ENCODE measurements at regions not wholly inside any gene's neighbourhood (a gene's known extent, or its start where the extent isn't known, plus 50 kb on each side); places are given as distances from the start of the nearest gene placed in this dataset.

GRCh38 chr1:192914092-192914491 is 105.3 kb downstream of the RGS2 start:
- TF ChIP-seq MYBL2 (CRISPR knock-in tag; IDR thresholded peaks at IDR 0.05) (no peak), USF2 (CRISPR knock-in tag; IDR thresholded peaks at IDR 0.05) (no peak), ETV6 (CRISPR knock-in tag; IDR thresholded peaks at IDR 0.05) (no peak), SOX15 (CRISPR knock-in tag; IDR thresholded peaks at IDR 0.05) (no peak), E2F4 (CRISPR knock-in tag; IDR thresholded peaks at IDR 0.05; ENCODE audit: borderline replicate concordance, low read depth) (no peak), ESRRA (CRISPR knock-in tag; IDR thresholded peaks at IDR 0.05; ENCODE audit: borderline replicate concordance) (no peak), ZNF281 (CRISPR knock-in tag; IDR thresholded peaks at IDR 0.05) (no peak), NR1H2 (CRISPR knock-in tag; IDR thresholded peaks at IDR 0.05) (no peak), FOXJ3 (CRISPR knock-in tag; IDR thresholded peaks at IDR 0.05; ENCODE audit: borderline replicate concordance) (no peak)
- TF ChIP-seq, protein P1, sequence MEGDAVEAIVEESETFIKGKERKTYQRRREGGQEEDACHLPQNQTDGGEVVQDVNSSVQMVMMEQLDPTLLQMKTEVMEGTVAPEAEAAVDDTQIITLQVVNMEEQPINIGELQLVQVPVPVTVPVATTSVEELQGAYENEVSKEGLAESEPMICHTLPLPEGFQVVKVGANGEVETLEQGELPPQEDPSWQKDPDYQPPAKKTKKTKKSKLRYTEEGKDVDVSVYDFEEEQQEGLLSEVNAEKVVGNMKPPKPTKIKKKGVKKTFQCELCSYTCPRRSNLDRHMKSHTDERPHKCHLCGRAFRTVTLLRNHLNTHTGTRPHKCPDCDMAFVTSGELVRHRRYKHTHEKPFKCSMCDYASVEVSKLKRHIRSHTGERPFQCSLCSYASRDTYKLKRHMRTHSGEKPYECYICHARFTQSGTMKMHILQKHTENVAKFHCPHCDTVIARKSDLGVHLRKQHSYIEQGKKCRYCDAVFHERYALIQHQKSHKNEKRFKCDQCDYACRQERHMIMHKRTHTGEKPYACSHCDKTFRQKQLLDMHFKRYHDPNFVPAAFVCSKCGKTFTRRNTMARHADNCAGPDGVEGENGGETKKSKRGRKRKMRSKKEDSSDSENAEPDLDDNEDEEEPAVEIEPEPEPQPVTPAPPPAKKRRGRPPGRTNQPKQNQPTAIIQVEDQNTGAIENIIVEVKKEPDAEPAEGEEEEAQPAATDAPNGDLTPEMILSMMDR (IDR thresholded peaks at IDR 0.05) = no peak

Measured in WTC11 (cell line).